ENCODE measurements at regions not wholly inside any gene's neighbourhood (a gene's known extent, or its start where the extent isn't known, plus 50 kb on each side); places are given as distances from the start of the nearest gene placed in this dataset.

DNA sequence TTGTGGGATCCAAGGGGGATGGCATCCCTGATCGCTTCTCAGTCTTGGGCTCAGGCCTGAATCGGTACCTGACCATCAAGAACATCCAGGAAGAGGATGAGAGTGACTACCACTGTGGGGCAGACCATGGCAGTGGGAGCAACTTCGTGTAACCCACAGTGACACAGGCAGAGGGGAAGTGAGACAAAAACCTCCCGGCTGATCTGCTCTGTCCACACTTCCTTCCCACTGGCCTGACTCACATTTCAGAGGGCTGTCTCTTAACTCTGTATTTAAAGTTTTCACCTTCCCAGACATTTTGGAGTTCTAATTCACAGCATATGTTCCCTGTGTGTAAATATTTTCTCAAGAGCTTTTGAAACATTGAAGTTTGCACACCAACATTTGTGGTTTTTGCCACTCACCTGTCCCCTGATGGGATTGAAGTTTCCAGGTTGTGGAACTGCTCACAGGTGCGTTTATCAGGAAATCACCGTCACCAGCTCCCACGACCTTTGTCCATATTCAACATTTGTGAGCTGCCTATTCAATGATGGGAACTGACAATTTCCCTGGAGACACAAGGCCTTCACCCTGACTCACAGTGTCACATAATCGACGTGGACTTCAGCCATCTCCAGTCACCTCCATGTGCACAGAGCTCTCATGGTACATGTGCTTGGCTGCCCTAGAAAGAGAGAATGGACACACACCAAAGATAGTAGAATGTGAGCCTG lies 99.2 kb downstream of the VPREB1 start:
- no peak for DNase-seq (ENCODE audit: low read depth)
- no peak overlapping the region for H3K4me3 ChIP-seq (ENCODE audit: low read depth, low read length)
- TF ChIP-seq, protein P1, sequence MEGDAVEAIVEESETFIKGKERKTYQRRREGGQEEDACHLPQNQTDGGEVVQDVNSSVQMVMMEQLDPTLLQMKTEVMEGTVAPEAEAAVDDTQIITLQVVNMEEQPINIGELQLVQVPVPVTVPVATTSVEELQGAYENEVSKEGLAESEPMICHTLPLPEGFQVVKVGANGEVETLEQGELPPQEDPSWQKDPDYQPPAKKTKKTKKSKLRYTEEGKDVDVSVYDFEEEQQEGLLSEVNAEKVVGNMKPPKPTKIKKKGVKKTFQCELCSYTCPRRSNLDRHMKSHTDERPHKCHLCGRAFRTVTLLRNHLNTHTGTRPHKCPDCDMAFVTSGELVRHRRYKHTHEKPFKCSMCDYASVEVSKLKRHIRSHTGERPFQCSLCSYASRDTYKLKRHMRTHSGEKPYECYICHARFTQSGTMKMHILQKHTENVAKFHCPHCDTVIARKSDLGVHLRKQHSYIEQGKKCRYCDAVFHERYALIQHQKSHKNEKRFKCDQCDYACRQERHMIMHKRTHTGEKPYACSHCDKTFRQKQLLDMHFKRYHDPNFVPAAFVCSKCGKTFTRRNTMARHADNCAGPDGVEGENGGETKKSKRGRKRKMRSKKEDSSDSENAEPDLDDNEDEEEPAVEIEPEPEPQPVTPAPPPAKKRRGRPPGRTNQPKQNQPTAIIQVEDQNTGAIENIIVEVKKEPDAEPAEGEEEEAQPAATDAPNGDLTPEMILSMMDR (conservative IDR thresholded peaks at IDR 0.05; ENCODE audit: low read depth, low read length), result no peak

DNA sequence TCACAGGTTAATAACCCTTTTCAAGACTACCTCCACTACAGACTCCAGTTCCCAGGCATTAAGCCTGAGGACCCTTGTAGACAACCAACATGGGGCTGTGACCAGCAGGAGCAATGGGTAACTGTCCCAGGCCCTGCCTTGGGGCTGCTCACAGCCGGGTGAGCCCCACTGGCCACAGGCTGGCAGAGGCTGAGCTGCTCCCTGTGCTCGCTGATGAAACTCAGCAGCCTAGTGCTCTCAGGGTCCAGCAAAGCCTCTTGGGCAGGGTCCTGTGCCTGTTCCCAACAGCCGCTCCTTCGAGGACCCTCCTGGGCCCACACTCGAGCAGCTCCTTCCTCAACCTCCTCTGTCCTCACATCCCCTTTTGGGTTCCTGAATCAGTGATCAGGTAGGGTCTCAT lies 99.8 kb downstream of the VPREB1 start:
- TF ChIP-seq, protein P1 (conservative IDR thresholded peaks at IDR 0.05; ENCODE audit: low read depth, low read length), result no peak
- no peak for DNase-seq (ENCODE audit: low read depth)
- H3K4me3 ChIP-seq (ENCODE audit: low read depth, low read length), result no peak overlapping the region

DNA sequence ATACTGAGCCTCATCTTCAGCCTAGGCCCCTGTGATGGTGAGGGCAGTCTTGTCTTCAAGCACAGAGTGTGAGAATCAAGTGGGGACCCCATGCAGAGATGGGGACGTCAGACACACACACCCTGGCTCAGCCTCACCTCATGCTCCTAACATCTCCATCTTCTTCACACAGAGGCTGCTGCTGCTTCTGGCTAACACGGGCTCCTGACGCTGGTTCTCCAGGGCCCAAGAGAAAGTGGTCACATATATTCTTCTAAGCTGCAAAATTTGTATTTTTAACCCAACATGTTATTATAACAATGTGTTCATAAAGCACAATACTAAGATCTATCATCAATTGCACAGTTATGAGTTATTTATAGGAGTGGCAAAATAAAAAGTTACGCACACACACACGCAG lies 101.2 kb downstream of the VPREB1 start:
- TF ChIP-seq, protein P1 (conservative IDR thresholded peaks at IDR 0.05; ENCODE audit: low read depth, low read length), result no peak
- no peak for DNase-seq (ENCODE audit: low read depth)
- no peak overlapping the region for H3K4me3 ChIP-seq (ENCODE audit: low read depth, low read length)

DNA sequence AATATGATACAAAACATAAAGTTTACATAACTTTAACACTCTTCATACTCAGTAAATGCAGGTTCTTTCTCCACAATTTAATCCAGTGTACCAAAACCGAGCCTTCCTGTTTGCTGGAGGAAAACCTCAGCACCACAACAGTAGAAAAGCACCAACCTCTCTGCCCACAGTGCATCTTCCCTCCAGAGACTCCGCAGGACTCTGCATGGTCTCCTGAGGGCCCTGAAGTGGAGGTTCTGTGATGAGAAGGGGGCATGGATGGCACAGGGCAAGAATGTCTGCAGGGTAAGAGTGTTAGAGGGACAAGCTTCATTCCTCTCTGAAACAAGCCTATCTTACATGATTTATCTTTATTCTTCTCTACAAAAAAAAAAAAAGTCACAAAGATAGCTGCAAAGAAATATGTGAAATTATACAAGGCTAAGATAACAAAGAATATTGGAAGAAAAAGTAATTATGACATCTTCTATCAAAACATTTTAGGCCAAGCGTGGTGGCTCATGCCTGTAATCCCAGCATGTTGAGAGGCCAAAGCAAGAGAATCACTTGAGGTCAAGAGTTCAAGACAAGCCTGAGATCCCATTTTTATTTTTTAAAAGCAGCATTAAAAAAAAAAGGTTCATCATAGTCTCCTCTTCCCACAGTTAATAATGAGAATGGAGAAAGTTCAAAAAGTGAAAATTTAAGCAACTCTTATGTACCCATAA lies 102.0 kb downstream of the VPREB1 start:
- H3K4me3 ChIP-seq (ENCODE audit: low read depth, low read length), result no peak overlapping the region
- TF ChIP-seq, protein P1 (conservative IDR thresholded peaks at IDR 0.05; ENCODE audit: low read depth, low read length), result no peak
- DNase-seq (ENCODE audit: low read depth), result no peak

DNA sequence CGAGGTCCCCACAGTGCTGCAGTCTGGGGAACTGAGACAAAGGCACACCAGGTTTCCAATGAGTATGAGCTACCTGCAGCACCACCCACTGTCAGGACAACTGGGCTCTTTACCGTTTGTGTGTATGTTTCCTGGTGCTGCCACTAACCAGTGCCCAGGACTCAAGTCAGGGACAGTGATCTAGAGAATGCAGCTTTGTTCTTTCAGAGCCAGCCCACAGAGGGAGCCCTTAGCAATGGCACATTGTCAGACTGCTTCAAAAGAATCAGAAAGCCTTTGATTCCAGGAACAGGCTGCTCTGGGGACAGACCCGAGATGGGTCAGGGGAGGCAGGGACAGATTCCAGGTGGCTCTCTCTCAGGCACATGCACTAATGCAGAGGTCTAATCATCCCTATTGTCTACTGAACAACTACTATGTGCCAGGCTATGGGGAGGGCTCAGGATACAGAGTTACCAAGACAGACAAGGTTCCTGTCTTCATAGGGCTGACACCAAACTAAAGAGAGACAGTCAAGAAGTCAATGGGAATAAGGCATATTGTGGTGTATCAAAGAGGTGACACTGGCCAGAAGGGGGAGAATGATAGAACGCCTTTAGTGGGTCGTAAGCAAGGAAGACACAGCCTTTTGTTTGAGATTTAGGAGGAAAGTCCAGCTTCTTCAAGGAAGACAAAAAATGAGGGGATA lies 103.7 kb downstream of the VPREB1 start:
- peak; percentile 10 for DNase-seq (ENCODE audit: low read depth)

DNA sequence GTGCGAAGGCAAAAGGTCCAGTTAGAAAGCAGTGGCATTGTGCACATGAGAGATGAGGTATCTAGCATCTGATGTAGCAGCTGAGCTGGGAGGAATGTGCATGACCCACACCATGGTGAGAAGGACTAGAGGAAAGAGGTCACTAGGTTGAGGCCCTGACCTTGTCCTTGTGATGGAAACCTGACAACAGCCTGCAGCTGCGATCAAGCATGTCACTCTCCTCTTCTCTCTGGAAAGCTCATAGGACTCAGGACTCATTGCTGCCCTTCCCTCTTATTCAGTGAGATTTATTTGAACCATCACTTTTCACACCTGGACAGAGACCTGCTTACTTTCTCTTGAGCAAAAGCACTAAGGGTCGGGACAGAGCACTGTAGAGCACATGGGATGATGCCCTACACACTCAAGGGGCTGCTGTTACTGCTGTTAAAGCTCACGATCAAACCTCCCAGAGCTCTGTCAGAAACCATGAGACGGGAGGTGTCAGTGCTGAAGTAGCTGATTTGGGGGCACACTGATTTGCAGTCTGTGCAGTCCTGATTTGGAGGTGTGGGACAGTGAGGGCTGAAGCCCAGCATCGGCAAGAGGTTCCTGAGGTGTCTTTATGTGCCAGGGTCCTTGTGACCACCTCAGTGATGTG lies 104.3 kb downstream of the VPREB1 start:
- TF ChIP-seq, protein P1 (conservative IDR thresholded peaks at IDR 0.05; ENCODE audit: low read depth, low read length), result no peak
- no peak overlapping the region for H3K4me3 ChIP-seq (ENCODE audit: low read depth, low read length)
- no peak for DNase-seq (ENCODE audit: low read depth)

More for the DNA sequence above, 103.7 kb downstream of the VPREB1 start:
- TF ChIP-seq, protein P1 (conservative IDR thresholded peaks at IDR 0.05; ENCODE audit: low read depth, low read length), result peak; percentile 38
- H3K4me3 ChIP-seq (ENCODE audit: low read depth, low read length), result no peak overlapping the region
